Kidney tubule cell (primary cell): ENCODE measurements at regions not wholly inside any gene's neighbourhood (a gene's known extent, or its start where the extent isn't known, plus 50 kb on each side); places are given as distances from the start of the nearest gene placed in this dataset.

ENCODE experiments used
- DNase-seq: peaks from one replicate; pipeline ENCODE4 v3.0.0-alpha.2; 2018; ENCODE audit warnings: low spot score

DNA sequence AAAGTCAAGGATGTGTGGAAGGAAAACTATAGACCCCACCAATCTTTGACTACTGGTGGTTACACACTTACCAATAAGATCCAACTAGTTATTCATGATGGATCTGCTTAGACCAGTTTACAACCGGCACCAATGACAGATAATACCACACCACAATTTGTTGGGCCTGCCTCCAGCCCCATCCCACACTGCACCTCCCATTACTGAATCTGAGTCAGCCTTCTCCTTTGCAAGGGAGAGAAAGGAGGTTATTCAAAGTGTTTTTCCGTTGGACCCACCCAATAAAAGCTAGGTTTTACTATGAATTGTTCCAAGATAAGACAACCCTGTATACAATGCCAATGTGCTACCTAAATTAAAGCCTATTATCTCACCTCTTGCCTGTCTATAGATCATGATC lies 453.5 kb downstream of the MTRR start:
- DNase-seq = no peak

- DNase-seq = no peak
Measured at GRCh38 chr5:8327016-8327415, 458.1 kb downstream of the MTRR start.

DNA sequence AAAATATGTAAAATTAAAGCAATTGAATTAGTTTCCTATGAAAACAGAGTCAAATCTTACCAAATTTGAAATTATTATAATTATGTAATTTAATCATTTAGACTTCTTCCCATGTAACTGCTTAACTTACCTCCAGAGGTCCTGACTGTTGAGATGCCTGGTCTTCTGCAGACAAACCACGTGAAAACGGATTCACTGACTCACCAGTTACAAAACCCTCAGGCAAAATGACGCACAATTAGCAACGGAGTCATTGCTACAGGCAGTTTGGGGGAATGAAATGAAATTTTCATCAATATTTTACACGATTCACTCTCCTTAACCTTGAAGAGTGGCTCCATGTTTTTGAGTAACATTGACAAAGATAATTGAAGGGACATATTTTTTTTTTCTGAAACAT lies 460.8 kb downstream of the MTRR start:
- DNase-seq = no peak

DNA sequence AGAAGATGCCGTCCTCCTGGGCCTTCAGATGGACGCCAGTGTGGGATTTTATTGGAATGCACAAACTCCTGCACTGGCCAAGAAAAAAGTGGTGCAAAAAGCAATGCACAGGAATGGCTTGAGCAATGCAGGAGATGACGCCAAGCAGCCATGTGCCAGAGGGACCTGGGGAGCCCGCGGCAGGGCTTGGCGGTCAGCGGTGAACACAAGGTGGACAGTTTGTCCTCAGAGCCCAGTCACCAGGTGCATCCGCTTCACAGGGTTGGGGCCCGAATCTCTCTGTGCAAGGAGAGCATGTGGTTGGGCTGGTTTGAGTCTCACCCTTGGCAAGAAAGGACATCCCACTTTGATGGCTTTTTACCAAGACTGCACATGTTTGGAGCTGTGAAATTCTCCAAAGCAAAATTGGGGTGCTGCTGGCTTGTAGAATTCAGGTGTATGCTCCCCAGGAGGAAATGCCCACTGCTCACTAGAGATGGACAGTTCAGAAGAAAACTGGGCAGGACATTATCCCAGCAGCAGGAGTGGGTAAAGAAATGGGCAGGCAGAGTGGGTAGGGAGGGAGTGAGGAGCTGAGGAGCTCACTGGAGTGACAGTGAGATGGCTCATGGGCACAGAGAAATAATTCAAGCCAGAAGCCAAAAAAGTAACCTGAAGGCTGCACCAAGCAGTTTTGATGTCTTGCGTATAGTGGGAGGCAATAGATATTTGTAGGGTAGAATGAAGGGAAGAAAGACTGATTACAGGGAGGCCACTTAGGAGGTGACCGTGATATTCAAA lies 463.9 kb downstream of the MTRR start:
- DNase-seq = no peak

- DNase-seq = no peak
Measured at GRCh38 chr5:8333485-8333884, 464.5 kb downstream of the MTRR start.

- DNase-seq = no peak
Measured at GRCh38 chr5:8333977-8334376, 465.0 kb downstream of the MTRR start.

- no peak for DNase-seq
Measured at GRCh38 chr5:8340261-8340660, 471.3 kb downstream of the MTRR start.

- peak; percentile 47 for DNase-seq
Measured at GRCh38 chr5:8340739-8341344, 471.9 kb downstream of the MTRR start.

DNA sequence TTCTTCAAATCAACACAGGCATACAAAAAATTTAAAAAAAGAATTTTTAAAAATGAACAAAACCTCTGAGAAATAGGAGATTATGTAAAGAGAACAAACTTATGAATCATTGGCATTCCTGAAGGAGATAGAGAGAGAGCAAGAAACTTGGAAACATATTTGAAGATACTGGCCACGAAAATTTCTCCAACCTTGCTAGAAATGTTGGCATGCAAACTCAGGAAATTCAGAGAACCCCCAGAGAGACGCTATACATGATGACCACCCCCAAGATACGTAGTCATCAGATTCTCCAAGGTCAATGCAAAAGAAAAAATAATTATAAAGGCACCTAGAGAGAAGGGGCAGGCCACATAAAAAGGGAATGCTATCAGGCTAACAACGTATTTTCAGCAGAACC lies 472.5 kb downstream of the MTRR start:
- no peak for DNase-seq

DNA sequence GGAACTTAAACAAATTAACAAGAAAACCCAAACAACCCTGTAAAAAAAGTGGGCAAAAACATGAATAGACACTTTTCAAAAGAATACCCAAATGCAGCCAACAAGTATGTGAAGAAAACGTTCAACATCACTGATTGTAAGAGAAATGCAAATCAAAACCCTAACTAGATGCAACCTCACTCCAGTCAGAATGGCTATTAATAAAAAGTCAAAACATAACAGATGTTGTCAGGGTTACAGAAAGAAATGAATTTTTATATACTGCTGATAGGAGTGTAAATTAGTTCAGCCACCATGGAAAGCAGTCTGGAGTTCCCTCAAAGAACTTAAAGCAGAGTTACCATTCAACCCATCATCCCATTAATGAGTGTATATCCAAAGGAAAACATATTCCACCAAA lies 479.0 kb downstream of the MTRR start:
- no peak for DNase-seq

- DNase-seq = no peak
Measured at GRCh38 chr5:8349855-8350254, 480.9 kb downstream of the MTRR start.

DNA sequence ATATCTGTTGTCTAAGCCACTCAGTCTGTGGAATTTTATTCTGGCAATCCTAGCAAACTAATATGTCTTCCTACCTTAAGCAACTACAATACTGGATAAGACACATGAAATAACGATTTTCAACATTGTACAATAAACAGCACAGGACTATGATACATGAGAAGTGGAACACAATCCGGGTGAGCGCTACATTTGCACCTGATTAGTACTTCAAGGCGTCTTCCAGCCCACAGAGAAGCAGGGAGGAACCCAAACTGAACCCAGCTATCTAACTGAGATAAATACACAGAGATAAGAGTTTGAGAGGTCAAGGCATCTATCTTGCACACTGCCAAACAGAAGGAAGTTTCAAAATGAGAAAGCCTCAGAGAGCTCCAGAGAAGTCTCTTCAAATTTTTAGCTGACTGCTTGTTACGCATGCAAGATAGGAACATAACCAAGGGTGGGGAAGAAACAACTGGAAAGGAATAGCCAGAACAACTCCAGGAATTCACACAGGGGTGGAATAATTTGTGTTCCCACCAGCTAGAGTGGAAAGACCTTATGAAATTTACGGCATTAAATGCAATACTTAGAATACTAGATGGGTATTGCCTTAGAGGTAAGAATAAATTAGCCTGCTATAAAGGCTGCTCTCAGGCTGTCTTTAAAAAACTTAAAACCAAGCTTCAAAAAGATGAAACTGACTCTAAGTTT lies 481.8 kb downstream of the MTRR start:
- DNase-seq = no peak

- DNase-seq = no peak
Measured at GRCh38 chr5:8355981-8356380, 487.0 kb downstream of the MTRR start.

- DNase-seq = no peak
Measured at GRCh38 chr5:8360012-8360411, 491.1 kb downstream of the MTRR start.

DNA sequence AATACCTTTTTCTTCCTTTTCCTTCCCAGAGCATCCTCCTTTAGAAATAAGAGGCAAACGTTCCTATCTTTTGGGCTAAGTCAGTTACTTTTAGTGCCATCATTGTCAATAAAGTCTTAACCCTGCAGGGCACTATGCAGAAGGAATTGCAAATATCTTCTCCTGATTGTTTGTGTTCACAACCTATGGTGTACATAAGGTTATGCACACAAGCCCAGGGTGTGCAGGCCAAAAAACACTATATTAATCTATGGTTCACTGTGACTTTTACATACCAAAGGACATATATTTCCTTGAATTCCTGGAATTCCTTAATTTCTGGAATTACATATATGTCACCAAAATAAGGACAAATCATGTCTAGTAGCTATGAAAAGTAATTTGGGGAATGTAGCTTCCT lies 493.5 kb downstream of the MTRR start:
- no peak for DNase-seq

- DNase-seq = peak; percentile 78
Measured at GRCh38 chr5:8363138-8363537, 494.2 kb downstream of the MTRR start.

DNA sequence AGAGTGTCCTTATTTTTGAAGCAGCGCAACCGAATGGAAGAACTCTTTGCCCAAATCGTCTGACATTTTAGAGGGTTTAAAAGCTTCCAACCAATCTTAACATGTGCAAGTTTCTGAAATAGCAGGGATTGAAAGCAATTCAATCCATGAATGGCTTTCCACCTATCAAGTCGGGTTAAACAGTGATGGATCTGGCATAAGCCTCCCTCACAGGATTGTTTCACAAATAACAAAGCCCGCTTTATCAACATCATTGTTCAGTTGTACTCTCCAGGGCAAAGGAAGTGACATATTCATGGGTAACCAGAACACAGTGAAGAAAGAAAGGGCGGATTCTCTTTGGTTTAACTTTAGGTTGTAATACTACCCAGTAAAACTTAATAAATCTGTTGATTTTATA lies 497.3 kb downstream of the MTRR start:
- no peak for DNase-seq

- DNase-seq = no peak
Measured at GRCh38 chr5:8376478-8376877, 507.5 kb downstream of the MTRR start.

- DNase-seq = no peak
Measured at GRCh38 chr5:8381972-8382371, 513.0 kb downstream of the MTRR start.

DNA sequence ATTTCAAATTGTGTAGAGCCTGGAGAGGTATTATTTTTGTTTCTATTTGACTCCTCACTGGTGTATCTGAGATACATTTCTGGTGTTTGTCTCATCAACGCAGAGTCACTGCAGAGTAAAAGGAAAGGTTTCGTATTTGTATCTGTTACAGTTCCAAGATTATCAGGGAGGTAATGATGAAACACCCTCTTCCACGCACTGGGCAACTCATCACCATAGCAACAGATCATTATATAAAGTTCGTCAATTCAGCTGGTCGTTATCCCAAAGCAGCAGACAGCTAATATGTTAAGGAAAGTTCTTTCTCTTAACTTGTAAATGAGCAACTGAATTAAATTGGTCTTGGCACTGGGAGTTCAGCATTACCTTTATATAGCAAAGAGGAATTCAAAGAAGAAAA lies 513.5 kb downstream of the MTRR start:
- DNase-seq = no peak

DNA sequence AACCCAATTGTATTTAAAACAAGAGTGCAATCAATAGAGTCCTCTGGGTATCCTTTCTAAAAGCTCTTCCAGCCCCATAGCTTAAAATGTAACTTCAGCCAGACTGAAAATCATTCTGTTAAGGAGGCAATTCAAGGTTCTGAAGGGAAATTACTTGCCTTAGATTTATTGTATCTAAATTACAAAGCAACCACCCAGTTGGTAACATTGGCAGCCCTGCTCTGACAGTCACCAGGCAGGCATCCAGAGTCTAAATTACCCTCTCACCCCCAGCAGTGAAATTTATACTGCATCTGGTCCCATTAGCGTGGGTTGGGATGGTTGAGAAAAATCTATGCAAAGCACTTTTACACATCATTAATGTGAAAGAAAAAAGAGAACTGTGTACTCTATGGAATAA lies 514.7 kb downstream of the MTRR start:
- no peak for DNase-seq

GRCh38 chr5:8386719-8387288 lies 517.9 kb downstream of the MTRR start:
- peak; percentile 61 for DNase-seq

DNA sequence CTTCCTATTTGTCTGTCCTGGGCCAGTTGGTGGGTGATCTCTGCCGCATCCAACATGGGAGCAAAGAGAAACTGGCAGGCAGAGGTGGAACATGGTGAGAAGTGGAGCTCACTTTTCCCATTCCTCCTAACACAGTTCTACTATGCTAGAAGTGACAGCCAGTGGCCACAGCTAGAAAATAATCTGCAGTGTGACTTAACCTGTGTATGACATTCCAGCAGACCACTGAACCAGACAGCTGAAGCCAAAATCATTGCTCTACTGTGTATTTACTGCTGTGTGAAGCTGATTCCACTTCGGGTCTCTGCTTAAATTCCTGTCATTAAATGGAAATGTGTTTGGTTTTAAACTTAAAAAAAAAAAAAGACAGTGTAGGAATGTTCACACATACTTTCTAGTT lies 523.0 kb downstream of the MTRR start:
- peak; percentile 65 for DNase-seq
